Hematopoietic multipotent progenitor cell treated with erythropoietin and hydrocortisone succinate and interleukin-3 and kit ligand, for 4 days (in vitro differentiated cells): ENCODE measurements at regions not wholly inside any gene's neighbourhood (a gene's known extent, or its start where the extent isn't known, plus 50 kb on each side); places are given as distances from the start of the nearest gene placed in this dataset.
"Not testable (repeated sequence)": the region's sequence is repeated elsewhere in the genome, so short reads cannot be mapped to it uniquely, and the experiment has no call there.

Experiments used
- DNase-seq: peaks from one replicate; pipeline ENCODE4 v3.0.0-alpha.2; 2015

GRCh38 chr3:154658000-154658399, 228.0 kb upstream of the GPR149 start:
- no peak for DNase-seq

GRCh38 chr3:154657218-154657617, 227.2 kb upstream of the GPR149 start:
- DNase-seq: no peak

- DNase-seq: no peak
Observed at GRCh38 chr3:154656486-154656885, 226.5 kb upstream of the GPR149 start.

GRCh38 chr3:154642145-154642544, 212.2 kb upstream of the GPR149 start:
- DNase-seq: peak; percentile 87

GRCh38 chr3:154625756-154626155, 195.8 kb upstream of the GPR149 start:
- no peak for DNase-seq

- not testable (repeated sequence) for DNase-seq
Observed at GRCh38 chr3:154619621-154620020, 189.6 kb upstream of the GPR149 start.

- DNase-seq: no peak
Observed at GRCh38 chr3:154616298-154616697, 186.3 kb upstream of the GPR149 start.

- no peak for DNase-seq
Observed at GRCh38 chr3:154615471-154615870, 185.5 kb upstream of the GPR149 start.

GRCh38 chr3:154614601-154615000, 184.6 kb upstream of the GPR149 start:
- no peak for DNase-seq

GRCh38 chr3:154614078-154614477, 184.1 kb upstream of the GPR149 start:
- no peak for DNase-seq

GRCh38 chr3:154602241-154602640, 172.3 kb upstream of the GPR149 start:
- DNase-seq: peak; percentile 22

GRCh38 chr3:154598166-154598565, 168.2 kb upstream of the GPR149 start:
- DNase-seq: no peak

GRCh38 chr3:154590675-154591384, 160.8 kb upstream of the GPR149 start:
- no peak for DNase-seq

- no peak for DNase-seq
Observed at GRCh38 chr3:154588831-154589230, 158.8 kb upstream of the GPR149 start.

- DNase-seq: peak; percentile 64
Observed at GRCh38 chr3:154584974-154585373, 155.0 kb upstream of the GPR149 start.

- peak; percentile 8 for DNase-seq
Observed at GRCh38 chr3:154584041-154584440, 154.1 kb upstream of the GPR149 start.

GRCh38 chr3:154583086-154583634, 153.2 kb upstream of the GPR149 start:
- no peak for DNase-seq

GRCh38 chr3:154582501-154582900, 152.5 kb upstream of the GPR149 start:
- no peak for DNase-seq

GRCh38 chr3:154571553-154572226, 141.7 kb upstream of the GPR149 start:
- DNase-seq: no peak

- no peak for DNase-seq
Observed at GRCh38 chr3:154568064-154568463, 138.1 kb upstream of the GPR149 start.

GRCh38 chr3:154559623-154560022, 129.6 kb upstream of the GPR149 start:
- DNase-seq: no peak

GRCh38 chr3:154552338-154552737, 122.3 kb upstream of the GPR149 start:
- peak; percentile 54 for DNase-seq

- DNase-seq: no peak
Observed at GRCh38 chr3:154549391-154549790, 119.4 kb upstream of the GPR149 start.

GRCh38 chr3:154548341-154548740, 118.4 kb upstream of the GPR149 start:
- DNase-seq: no peak
